Neural cell (in vitro differentiated cells): ENCODE measurements at regions not wholly inside any gene's neighbourhood (a gene's known extent, or its start where the extent isn't known, plus 50 kb on each side); places are given as distances from the start of the nearest gene placed in this dataset.

Experiments used
- EP300 ChIP-seq: fragments of 450-650 bp; conservative IDR thresholded peaks from 2 replicates; pipeline ENCODE4 v1.6.1; 2014; ENCODE audit warnings: antibody characterized with exemption, mild to moderate bottlenecking, moderate library complexity; ENCODE audit not compliant: poor library complexity, severe bottlenecking
- MXI1 ChIP-seq: fragments of 450-650 bp; conservative IDR thresholded peaks from 2 replicates; pipeline ENCODE4 v1.6.1; 2014; ENCODE audit warnings: antibody characterized with exemption, mild to moderate bottlenecking; ENCODE audit not compliant: poor library complexity, severe bottlenecking
- POLR2AphosphoS5 ChIP-seq: IDR thresholded peaks from 2 replicates; pipeline ENCODE4 v1.6.1; 2012
- RAD21 ChIP-seq: fragments of 450-650 bp; conservative IDR thresholded peaks from 2 replicates; pipeline ENCODE4 v1.6.1; 2014; ENCODE audit warnings: antibody characterized with exemption, mild to moderate bottlenecking, moderate library complexity
- TAF1 ChIP-seq: IDR thresholded peaks from 2 replicates; pipeline ENCODE4 v1.6.1; 2012; ENCODE audit warnings: low read depth
- TF ChIP-seq, protein P1 (sequence below): fragments of 450-650 bp; IDR thresholded peaks from 2 replicates; pipeline ENCODE4 v1.5.1; 2014; ENCODE audit warnings: antibody characterized with exemption, mild to moderate bottlenecking, moderate library complexity; ENCODE audit not compliant: poor library complexity, severe bottlenecking
- TF ChIP-seq, protein P2 (sequence below): IDR thresholded peaks from 2 replicates; pipeline ENCODE4 v1.6.1; 2012; ENCODE audit warnings: borderline replicate concordance

DNA sequence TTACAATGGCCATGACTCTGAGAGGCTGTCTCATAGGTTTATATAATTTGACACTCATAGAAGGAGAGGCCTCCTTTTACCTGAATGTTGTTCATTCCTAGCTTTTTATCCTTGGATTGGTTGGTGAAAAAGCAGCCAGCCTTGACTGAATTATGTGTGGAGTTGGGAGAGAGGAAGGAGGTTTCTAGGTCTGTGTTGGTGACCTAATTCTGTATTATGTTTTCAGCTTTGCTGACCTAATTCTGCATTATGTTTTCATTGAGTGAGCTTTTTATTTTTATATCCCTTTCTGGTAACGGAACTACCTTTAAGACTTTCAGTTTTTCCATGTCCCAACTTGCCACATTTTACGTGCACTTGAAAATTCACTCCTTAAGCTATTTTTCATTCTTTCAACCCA, 59.1 kb upstream of the RNF144B start:
- TF ChIP-seq MXI1 (no peak), RAD21 (no peak), EP300 (no peak), POLR2AphosphoS5 (no peak), TAF1 (no peak)
- TF ChIP-seq, protein P1, sequence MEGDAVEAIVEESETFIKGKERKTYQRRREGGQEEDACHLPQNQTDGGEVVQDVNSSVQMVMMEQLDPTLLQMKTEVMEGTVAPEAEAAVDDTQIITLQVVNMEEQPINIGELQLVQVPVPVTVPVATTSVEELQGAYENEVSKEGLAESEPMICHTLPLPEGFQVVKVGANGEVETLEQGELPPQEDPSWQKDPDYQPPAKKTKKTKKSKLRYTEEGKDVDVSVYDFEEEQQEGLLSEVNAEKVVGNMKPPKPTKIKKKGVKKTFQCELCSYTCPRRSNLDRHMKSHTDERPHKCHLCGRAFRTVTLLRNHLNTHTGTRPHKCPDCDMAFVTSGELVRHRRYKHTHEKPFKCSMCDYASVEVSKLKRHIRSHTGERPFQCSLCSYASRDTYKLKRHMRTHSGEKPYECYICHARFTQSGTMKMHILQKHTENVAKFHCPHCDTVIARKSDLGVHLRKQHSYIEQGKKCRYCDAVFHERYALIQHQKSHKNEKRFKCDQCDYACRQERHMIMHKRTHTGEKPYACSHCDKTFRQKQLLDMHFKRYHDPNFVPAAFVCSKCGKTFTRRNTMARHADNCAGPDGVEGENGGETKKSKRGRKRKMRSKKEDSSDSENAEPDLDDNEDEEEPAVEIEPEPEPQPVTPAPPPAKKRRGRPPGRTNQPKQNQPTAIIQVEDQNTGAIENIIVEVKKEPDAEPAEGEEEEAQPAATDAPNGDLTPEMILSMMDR: no peak
- TF ChIP-seq, protein P2, sequence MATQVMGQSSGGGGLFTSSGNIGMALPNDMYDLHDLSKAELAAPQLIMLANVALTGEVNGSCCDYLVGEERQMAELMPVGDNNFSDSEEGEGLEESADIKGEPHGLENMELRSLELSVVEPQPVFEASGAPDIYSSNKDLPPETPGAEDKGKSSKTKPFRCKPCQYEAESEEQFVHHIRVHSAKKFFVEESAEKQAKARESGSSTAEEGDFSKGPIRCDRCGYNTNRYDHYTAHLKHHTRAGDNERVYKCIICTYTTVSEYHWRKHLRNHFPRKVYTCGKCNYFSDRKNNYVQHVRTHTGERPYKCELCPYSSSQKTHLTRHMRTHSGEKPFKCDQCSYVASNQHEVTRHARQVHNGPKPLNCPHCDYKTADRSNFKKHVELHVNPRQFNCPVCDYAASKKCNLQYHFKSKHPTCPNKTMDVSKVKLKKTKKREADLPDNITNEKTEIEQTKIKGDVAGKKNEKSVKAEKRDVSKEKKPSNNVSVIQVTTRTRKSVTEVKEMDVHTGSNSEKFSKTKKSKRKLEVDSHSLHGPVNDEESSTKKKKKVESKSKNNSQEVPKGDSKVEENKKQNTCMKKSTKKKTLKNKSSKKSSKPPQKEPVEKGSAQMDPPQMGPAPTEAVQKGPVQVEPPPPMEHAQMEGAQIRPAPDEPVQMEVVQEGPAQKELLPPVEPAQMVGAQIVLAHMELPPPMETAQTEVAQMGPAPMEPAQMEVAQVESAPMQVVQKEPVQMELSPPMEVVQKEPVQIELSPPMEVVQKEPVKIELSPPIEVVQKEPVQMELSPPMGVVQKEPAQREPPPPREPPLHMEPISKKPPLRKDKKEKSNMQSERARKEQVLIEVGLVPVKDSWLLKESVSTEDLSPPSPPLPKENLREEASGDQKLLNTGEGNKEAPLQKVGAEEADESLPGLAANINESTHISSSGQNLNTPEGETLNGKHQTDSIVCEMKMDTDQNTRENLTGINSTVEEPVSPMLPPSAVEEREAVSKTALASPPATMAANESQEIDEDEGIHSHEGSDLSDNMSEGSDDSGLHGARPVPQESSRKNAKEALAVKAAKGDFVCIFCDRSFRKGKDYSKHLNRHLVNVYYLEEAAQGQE: no peak
